HG03196 (cell line): ENCODE measurements at regions not wholly inside any gene's neighbourhood (a gene's known extent, or its start where the extent isn't known, plus 50 kb on each side); places are given as distances from the start of the nearest gene placed in this dataset.

Experiments used
- ATAC-seq: cut with Tn5 transposase; IDR thresholded peaks from one replicate; pipeline ENCODE4 v1.9.1; 2021; ENCODE audit not compliant: unreplicated experiment

GRCh38 chr9:90037146-90037797, 432.5 kb downstream of the GADD45G start:
- no peak for ATAC-seq

DNA sequence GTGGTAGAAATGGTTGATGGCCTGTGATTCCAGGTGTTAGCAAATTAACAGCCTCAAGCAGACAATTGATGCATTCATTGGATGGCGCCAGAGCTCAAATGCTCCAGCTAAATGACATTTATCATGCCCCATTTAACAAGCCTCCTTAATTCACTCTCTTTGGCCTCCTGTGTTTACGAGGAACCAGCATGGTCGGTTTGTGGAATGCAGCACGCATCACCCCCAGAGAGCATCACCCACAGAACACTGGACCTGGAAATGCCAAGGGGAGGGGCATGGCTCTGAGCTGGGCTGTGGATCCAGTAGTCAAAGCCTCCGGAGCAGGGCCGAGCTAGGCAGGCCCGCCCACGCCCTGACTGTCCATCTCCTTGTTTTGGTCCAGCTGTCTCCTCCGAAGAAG, 434.0 kb downstream of the GADD45G start:
- no peak for ATAC-seq

GRCh38 chr9:90044263-90044662, 439.5 kb downstream of the GADD45G start:
- no peak for ATAC-seq

DNA sequence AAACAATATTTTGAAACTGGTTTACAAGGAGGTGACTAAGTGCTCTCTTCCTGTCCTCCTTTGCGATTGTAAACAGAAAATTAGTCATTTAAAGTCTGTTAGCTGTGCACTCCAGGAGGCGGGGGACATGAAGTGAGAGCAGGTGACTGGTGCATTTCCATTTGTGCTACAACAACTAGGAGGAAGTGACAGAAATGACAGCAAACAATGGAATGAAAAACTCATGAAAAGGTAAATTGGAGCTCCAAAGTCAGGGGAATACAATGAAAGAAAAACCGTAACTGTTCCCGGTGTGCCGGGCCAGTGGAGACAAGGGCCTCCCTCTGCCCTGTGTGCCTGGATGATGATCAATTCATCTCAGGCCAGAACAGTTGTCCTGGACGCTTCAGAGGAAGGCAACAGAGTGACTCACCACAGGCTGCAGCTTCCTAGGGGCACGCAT, 439.9 kb downstream of the GADD45G start:
- no peak for ATAC-seq

DNA sequence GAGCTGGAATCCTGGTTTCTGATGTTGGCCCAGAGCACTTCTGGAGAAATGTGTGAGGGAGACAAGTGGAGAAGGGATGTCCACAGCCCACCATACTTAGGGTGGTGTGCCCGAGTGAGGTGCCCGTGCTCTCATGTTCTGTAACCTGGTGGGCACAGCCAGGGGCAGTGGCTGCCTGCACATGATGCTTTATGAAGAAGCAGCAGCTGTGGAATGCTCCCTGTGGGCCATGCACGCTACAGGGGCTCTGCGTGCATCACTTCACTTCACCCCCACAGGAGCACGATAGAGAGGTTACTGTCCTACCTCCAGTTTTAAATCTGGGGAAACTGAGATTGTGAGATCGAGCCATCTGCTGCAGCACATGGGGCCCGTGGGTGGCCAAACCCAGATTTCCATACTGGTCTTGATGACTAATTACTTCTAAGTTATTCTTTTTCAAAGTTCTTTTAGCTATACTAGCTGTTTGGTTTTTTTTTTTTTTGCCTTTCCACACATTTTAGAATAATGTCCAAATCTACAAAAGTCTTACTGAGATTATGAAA, 441.6 kb downstream of the GADD45G start:
- ATAC-seq = no peak

DNA sequence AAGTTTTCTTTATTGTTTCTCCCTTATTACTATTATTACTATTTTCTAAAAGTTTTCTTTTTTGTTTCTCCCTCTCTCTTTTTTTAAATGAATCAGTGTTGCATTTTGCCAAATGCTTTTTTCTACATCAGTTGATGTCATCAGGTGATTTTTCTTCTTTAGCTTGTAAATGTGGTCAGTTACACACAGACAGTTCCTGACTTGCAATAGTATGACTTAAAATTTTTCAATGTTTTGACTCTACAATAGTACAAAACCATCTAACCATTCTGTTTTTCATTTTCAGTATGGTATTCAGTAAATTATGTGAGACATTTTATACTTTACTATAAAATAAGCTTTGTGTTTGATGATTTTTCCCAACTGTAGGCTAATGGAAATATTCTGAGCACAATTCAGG, 443.0 kb downstream of the GADD45G start:
- no peak for ATAC-seq

- ATAC-seq = no peak
Measured at GRCh38 chr9:90052366-90052765, 447.6 kb downstream of the GADD45G start.

GRCh38 chr9:90053027-90053426, 448.2 kb downstream of the GADD45G start:
- ATAC-seq = no peak

GRCh38 chr9:90054810-90055209, 450.0 kb downstream of the GADD45G start:
- ATAC-seq = no peak

DNA sequence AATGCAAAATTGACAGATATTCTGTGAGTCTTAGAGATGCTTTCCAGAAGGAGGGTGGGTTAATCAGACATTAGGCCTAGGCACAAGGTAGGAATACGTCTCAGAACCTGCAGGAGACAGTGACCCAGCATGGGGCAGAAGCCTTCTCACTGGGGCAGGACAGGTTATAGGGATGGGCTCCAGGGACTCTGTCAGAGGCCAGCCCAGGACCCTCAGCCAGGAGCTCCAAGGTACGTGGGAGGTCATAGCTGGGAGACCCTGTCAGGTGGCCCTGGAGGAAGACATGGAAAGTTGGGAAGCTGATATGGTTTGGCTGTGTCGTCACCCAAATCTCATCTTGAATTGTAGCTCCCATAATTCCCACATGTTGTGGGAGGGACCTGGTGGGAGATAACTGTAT, 450.4 kb downstream of the GADD45G start:
- no peak for ATAC-seq

GRCh38 chr9:90057361-90057760, 452.5 kb downstream of the GADD45G start:
- no peak for ATAC-seq

- ATAC-seq = no peak
Measured at GRCh38 chr9:90058182-90058763, 453.5 kb downstream of the GADD45G start.

GRCh38 chr9:90059436-90059835, 454.6 kb downstream of the GADD45G start:
- no peak for ATAC-seq

DNA sequence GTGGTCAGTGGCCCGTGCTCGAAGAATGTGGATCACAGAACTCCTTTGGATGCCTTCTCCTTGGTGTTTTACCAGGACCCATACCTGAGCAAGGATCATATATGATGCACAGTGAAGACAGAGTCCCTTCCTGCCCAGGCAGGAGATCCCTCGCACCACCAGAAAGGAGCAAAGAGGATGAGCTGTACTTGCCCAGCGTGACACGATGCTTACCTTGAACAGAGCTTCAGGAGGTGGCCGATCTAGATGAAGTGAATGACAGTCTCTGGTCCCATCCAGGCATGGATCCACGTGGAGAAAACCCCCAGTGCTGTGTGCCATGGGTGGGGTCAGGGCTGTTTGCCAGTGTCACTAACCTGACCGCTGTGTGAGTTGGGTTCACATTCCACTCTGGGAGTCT, 455.4 kb downstream of the GADD45G start:
- no peak for ATAC-seq

DNA sequence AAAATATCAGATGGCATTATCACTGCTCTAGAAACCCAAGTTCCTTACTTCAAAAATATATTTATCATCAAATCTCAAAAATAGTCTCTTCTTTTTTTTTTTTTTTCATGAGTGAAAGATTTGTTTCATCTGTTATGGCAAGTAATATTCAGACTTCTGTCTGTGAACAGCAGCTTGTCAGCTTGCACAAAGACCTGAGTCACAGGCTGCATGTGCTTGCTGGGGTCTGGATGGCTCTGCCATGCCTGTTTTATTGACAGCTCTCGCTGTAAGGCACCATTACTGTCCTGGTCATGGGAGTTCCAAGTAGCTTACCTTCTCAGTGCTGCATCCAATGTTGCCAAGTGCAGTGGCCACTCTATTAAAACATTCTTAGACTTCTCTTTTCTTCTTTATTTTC, 456.4 kb downstream of the GADD45G start:
- no peak for ATAC-seq

- no peak for ATAC-seq
Measured at GRCh38 chr9:90062982-90063381, 458.2 kb downstream of the GADD45G start.

GRCh38 chr9:90064248-90064647, 459.4 kb downstream of the GADD45G start:
- ATAC-seq = no peak

DNA sequence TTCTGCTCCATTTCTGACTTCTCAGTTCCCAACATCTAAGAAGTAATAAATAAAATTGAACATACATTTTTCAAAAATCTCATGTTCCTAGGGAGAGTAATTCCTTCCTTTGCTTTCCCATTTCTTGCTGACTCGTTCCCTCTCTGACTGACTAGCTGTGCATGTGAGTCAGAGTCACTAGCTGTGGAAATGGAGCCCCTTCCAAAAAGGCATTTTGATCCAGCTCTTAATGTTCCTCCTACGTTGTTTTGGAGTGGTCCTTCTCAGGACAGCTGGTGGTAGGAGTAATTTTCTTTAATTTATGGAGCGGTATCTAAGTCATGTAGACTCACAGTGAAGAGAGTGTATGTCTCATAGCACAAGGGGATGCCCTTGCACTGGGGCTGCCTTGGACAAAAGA, 460.2 kb downstream of the GADD45G start:
- ATAC-seq = no peak

DNA sequence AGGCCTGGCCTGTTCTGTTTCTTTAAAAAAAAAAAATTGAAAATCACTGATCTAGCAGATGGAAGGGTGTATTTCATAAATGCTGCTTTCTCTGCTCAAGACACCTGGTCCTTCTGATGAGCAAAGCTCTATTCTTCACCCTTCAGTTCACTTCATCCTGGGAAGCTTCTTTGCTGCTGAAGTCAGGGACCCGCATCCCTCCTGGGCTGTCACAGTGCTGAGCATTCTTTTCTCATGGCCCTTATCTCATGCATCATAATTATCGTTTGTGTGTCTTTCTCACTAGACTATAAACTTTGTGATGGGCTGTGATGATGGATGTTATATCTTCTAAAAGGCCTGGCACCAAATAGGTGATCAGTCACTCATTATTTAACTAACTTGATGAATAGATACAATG, 461.0 kb downstream of the GADD45G start:
- ATAC-seq = no peak

DNA sequence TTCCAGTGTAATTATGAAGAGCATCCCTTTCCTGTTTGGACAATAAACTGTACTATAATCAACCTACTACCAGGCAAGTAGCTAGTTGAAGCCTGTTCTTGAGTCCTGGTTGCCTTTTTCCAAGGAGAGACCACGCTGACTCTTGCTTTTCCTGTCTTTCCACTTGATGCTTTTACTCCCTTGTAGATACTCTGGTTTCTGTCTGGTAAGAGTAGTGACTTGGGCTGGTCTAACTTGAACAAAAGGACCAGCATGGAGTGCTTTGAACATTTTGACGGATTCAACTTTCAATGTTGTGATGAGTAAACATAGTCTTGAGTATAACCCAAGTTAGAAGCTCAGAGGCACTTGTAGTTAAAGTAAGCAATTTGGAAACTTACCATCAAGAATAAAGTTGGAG, 464.3 kb downstream of the GADD45G start:
- ATAC-seq = no peak

DNA sequence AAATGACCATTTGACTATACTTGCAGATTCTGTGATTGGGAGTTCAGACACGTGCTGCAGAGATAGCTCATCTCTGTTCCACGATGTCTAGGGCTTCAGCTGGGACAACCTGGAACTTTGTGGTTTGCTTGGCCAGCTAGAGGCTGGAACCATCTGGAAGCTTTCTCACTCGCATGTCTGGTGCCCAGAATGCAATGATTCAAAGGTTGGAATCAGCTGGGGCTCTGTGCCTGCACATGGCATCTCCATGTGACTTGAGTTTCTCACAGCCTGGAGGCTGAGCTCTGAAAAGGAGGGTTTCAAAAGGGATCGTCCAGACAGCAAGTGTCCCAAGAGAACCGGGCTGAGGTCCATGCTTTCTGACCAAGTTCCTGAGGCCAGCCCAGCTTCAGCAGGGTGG, 465.2 kb downstream of the GADD45G start:
- no peak for ATAC-seq

- ATAC-seq = no peak
Measured at GRCh38 chr9:90070469-90070868, 465.7 kb downstream of the GADD45G start.
